ENCODE measurements at regions not wholly inside any gene's neighbourhood (a gene's known extent, or its start where the extent isn't known, plus 50 kb on each side); places are given as distances from the start of the nearest gene placed in this dataset.

DNA sequence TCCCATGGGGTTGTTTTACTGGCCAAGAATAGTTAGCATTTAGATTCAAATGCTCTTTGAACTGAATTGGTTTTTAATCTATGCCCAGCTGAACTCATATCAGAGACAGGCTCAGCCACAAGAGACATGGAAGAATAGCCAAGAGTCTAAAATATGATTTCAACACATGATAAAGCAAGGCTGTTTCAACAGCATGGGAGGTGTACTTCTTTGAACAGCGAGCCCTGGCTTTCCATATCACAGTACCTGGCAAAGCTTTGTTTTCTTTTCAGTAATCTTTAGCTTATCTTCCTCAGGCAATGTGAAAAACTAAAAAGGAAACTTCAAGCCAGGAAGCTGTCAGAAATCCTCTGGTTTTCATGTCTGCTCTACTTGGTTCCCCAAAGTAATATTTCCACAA lies 413.6 kb upstream of the ADAMTS9 start:
- Histone ChIP-seq H3K4me3 (ENCODE audit: low read length in 2 of 2) (no peak overlapping the region), H3K27me3 (ENCODE audit: control insufficient read depth in 2 of 2, insufficient read depth in 2 of 2, low read length in 2 of 2) (no peaks in the 10 kb centered on the region), H3K9ac (ENCODE audit: low read depth in 1 of 2, low read length in 2 of 2) (no peak overlapping the region), H3K36me3 (ENCODE audit: control insufficient read depth in 2 of 2, insufficient read depth in 2 of 2, low read length in 2 of 2) (no peaks in the 10 kb centered on the region), H3K27ac (ENCODE audit: low read depth in 2 of 2, low read length in 2 of 2) (no peak overlapping the region), H3K4me1 (ENCODE audit: control insufficient read depth in 2 of 2, insufficient read depth in 2 of 2, low read length in 2 of 2) (no peaks in the 10 kb centered on the region), H3K9me3 (ENCODE audit: control insufficient read depth in 2 of 2, low read length in 2 of 2) (no peaks in the 10 kb centered on the region)

DNA sequence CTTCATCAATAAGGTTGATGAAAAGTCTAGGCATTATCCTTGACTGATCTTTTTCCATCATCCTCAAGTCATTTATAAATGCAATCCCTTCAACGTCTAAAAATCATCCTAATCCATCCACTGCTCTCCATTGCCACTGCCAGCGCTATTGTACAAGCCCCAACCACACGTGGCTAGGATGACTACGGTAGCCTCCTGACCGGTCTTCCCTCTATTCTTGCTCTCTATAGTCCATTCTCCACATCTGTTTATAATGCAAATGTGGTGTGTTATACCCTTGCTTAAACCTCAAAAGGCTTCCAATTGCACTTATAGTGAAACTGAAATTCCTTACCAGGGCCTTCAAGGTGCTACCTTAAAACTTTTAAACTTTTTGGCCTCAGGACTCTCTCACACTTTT lies 410.6 kb upstream of the ADAMTS9 start:
- Histone ChIP-seq H3K4me3 (ENCODE audit: low read length in 2 of 2) (no peak overlapping the region), H3K9ac (ENCODE audit: low read depth in 1 of 2, low read length in 2 of 2) (no peak overlapping the region), H3K36me3 (ENCODE audit: control insufficient read depth in 2 of 2, insufficient read depth in 2 of 2, low read length in 2 of 2) (no peaks in the 10 kb centered on the region), H3K9me3 (ENCODE audit: control insufficient read depth in 2 of 2, low read length in 2 of 2) (no peaks in the 10 kb centered on the region), H3K27me3 (ENCODE audit: control insufficient read depth in 2 of 2, insufficient read depth in 2 of 2, low read length in 2 of 2) (no peaks in the 10 kb centered on the region), H3K4me1 (ENCODE audit: control insufficient read depth in 2 of 2, insufficient read depth in 2 of 2, low read length in 2 of 2) (no peaks in the 10 kb centered on the region), H3K27ac (ENCODE audit: low read depth in 2 of 2, low read length in 2 of 2) (no peak overlapping the region)

DNA sequence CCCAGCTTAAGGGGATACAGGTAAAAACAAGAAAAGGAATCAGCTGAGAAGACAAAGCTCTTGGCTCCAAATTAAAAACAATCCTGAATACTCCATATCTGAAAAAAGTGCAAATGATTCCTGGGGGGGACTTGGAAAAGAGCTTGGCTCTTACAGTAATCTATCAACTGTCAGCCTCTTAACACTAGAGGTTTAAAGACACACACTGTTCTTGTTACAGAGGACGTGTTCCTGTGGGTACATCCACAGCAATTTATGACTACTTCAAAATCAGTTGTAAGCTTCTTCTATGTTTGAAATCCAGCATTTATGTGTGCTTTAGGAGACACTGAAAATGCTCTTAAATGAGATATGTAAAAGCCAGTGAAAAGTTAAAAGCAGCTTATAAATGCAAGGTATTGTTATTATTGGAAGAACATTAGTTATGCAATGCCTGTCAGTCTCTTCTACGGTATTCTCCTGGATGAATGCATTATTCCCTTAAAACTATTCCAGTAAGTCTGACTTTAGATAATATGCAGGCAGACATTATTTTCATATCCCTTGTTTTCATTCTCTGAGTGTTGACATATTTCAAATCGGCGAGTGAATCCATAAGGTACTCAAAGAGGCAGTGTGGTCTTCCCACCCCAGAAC lies 408.4 kb upstream of the ADAMTS9 start:
- Histone ChIP-seq H3K27me3 (ENCODE audit: control insufficient read depth in 2 of 2, insufficient read depth in 2 of 2, low read length in 2 of 2) (no peaks in the 10 kb centered on the region), H3K27ac (ENCODE audit: low read depth in 2 of 2, low read length in 2 of 2) (no peak overlapping the region), H3K9me3 (ENCODE audit: control insufficient read depth in 2 of 2, low read length in 2 of 2) (no peaks in the 10 kb centered on the region), H3K9ac (ENCODE audit: low read depth in 1 of 2, low read length in 2 of 2) (no peak overlapping the region), H3K4me1 (ENCODE audit: control insufficient read depth in 2 of 2, insufficient read depth in 2 of 2, low read length in 2 of 2) (no peaks in the 10 kb centered on the region), H3K36me3 (ENCODE audit: control insufficient read depth in 2 of 2, insufficient read depth in 2 of 2, low read length in 2 of 2) (no peaks in the 10 kb centered on the region), H3K4me3 (ENCODE audit: low read length in 2 of 2) (no peak overlapping the region)

DNA sequence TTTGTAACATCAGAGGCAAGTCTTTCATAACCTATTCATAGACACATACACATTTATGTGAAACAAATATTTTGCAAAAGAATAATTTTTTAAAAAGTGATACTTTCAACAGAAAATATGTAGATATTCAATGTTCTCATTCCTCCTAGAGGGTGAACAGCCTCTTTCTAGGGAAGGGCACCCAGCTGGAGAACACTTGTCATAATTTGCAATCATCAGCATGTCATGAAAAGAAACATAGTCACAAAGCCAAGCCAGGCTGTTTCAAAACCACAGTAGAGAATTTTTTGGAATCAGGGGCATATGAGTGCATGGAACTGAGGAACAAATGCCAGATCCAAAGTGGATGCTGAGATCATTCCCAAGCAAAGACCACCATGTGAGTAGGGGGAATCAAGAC lies 406.9 kb upstream of the ADAMTS9 start:
- no peak overlapping the region for H3K9ac ChIP-seq (ENCODE audit: low read depth in 1 of 2, low read length in 2 of 2)
- no peak overlapping the region for H3K27ac ChIP-seq (ENCODE audit: low read depth in 2 of 2, low read length in 2 of 2)
- no peaks in the 10 kb centered on the region for H3K9me3 ChIP-seq (ENCODE audit: control insufficient read depth in 2 of 2, low read length in 2 of 2)
- no peaks in the 10 kb centered on the region for H3K4me1 ChIP-seq (ENCODE audit: control insufficient read depth in 2 of 2, insufficient read depth in 2 of 2, low read length in 2 of 2)
- H3K4me3 ChIP-seq (ENCODE audit: low read length in 2 of 2): no peak overlapping the region
- no peaks in the 10 kb centered on the region for H3K36me3 ChIP-seq (ENCODE audit: control insufficient read depth in 2 of 2, insufficient read depth in 2 of 2, low read length in 2 of 2)
- no peaks in the 10 kb centered on the region for H3K27me3 ChIP-seq (ENCODE audit: control insufficient read depth in 2 of 2, insufficient read depth in 2 of 2, low read length in 2 of 2)

DNA sequence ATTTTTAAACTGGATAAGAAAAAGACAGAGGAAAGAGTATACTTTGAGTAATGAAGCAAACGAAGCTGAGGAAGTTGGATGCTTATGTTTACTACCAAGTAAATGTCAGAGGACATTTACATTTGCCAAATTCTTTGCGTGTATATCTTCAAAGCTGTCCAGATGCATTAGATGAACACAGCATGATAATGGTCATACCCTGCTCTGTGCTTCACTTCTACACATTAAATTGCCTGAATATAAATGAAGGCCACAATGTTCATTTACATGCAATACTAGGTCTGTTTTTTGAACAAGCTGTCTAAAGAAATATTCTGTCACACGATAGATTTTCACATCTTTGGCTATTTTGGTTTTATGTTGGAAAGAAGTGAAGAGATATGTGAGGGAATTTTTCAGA lies 405.8 kb upstream of the ADAMTS9 start:
- Histone ChIP-seq H3K27me3 (ENCODE audit: control insufficient read depth in 2 of 2, insufficient read depth in 2 of 2, low read length in 2 of 2) (no peaks in the 10 kb centered on the region), H3K27ac (ENCODE audit: low read depth in 2 of 2, low read length in 2 of 2) (no peak overlapping the region), H3K36me3 (ENCODE audit: control insufficient read depth in 2 of 2, insufficient read depth in 2 of 2, low read length in 2 of 2) (no peaks in the 10 kb centered on the region), H3K4me1 (ENCODE audit: control insufficient read depth in 2 of 2, insufficient read depth in 2 of 2, low read length in 2 of 2) (no peaks in the 10 kb centered on the region), H3K9me3 (ENCODE audit: control insufficient read depth in 2 of 2, low read length in 2 of 2) (no peaks in the 10 kb centered on the region), H3K4me3 (ENCODE audit: low read length in 2 of 2) (no peak overlapping the region), H3K9ac (ENCODE audit: low read depth in 1 of 2, low read length in 2 of 2) (no peak overlapping the region)

DNA sequence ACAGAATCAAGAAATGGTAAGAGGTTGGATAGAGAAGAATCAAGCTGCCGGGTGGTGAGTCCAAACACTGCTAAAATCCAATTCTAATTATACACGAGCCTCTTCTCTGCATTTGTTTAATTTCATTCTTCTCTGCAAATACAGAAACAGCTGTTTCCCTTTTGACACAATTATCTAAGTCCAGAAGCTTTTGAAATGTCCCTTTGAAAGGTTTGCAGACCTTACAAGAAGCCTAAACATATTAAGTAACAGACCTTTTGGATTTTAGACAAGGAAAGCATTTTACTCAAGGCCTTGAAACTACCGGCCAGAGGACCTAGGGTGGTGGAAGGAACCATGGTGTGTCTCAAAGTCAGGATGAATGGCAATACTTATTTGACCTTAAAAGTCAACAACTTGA lies 403.8 kb upstream of the ADAMTS9 start:
- H3K9me3 ChIP-seq (ENCODE audit: control insufficient read depth in 2 of 2, low read length in 2 of 2): no peaks in the 10 kb centered on the region
- no peak overlapping the region for H3K4me3 ChIP-seq (ENCODE audit: low read length in 2 of 2)
- no peaks in the 10 kb centered on the region for H3K36me3 ChIP-seq (ENCODE audit: control insufficient read depth in 2 of 2, insufficient read depth in 2 of 2, low read length in 2 of 2)
- no peaks in the 10 kb centered on the region for H3K27me3 ChIP-seq (ENCODE audit: control insufficient read depth in 2 of 2, insufficient read depth in 2 of 2, low read length in 2 of 2)
- no peak overlapping the region for H3K9ac ChIP-seq (ENCODE audit: low read depth in 1 of 2, low read length in 2 of 2)
- H3K4me1 ChIP-seq (ENCODE audit: control insufficient read depth in 2 of 2, insufficient read depth in 2 of 2, low read length in 2 of 2): no peaks in the 10 kb centered on the region
- no peak overlapping the region for H3K27ac ChIP-seq (ENCODE audit: low read depth in 2 of 2, low read length in 2 of 2)

DNA sequence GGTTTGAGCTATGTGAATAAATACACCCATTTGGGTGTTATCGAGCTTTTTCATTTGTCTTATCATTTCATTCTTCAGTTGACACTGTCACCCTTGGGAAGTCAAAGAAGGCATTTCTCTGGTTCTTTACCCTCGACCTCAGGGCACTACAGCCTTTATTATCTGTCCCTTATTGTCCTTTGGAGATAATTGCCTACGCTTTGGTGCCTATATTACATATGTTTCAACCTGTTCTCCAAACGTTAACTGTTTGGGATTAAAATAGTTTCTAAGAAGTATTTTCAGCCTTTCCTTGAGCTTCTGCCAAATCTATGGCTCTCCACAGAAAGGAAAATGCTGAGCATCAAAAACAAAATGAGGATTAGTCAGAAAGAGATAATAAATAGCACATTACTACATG lies 395.4 kb upstream of the ADAMTS9 start:
- no peaks in the 10 kb centered on the region for H3K36me3 ChIP-seq (ENCODE audit: control insufficient read depth in 2 of 2, insufficient read depth in 2 of 2, low read length in 2 of 2)
- no peak overlapping the region for H3K9ac ChIP-seq (ENCODE audit: low read depth in 1 of 2, low read length in 2 of 2)
- no peak overlapping the region for H3K27ac ChIP-seq (ENCODE audit: low read depth in 2 of 2, low read length in 2 of 2)
- H3K4me1 ChIP-seq (ENCODE audit: control insufficient read depth in 2 of 2, insufficient read depth in 2 of 2, low read length in 2 of 2): no peaks in the 10 kb centered on the region
- H3K27me3 ChIP-seq (ENCODE audit: control insufficient read depth in 2 of 2, insufficient read depth in 2 of 2, low read length in 2 of 2): no peaks in the 10 kb centered on the region
- no peaks in the 10 kb centered on the region for H3K9me3 ChIP-seq (ENCODE audit: control insufficient read depth in 2 of 2, low read length in 2 of 2)
- no peak overlapping the region for H3K4me3 ChIP-seq (ENCODE audit: low read length in 2 of 2)

DNA sequence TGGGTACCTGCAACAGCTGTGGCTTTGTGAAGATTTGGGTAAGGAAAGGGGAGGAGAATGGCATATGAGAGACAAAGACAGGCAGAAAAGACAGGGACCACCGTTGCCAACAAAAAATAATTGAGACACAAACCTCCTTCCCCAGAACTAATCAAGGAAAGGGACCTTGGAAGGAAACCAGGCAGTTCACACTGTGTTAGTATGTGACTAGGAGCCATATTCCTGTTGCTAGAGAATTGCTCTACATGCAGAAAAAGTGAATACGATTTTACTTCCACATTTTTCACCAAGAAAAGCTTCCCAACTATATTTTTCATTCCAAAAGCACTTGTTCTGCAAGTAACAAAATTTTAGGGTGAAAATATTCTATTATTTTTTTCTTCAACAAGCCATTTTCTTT lies 393.7 kb upstream of the ADAMTS9 start:
- Histone ChIP-seq H3K9ac (ENCODE audit: low read depth in 1 of 2, low read length in 2 of 2) (no peak overlapping the region), H3K4me3 (ENCODE audit: low read length in 2 of 2) (no peak overlapping the region), H3K27me3 (ENCODE audit: control insufficient read depth in 2 of 2, insufficient read depth in 2 of 2, low read length in 2 of 2) (no peaks in the 10 kb centered on the region), H3K4me1 (ENCODE audit: control insufficient read depth in 2 of 2, insufficient read depth in 2 of 2, low read length in 2 of 2) (no peaks in the 10 kb centered on the region), H3K27ac (ENCODE audit: low read depth in 2 of 2, low read length in 2 of 2) (no peak overlapping the region), H3K9me3 (ENCODE audit: control insufficient read depth in 2 of 2, low read length in 2 of 2) (no peaks in the 10 kb centered on the region), H3K36me3 (ENCODE audit: control insufficient read depth in 2 of 2, insufficient read depth in 2 of 2, low read length in 2 of 2) (no peaks in the 10 kb centered on the region)

DNA sequence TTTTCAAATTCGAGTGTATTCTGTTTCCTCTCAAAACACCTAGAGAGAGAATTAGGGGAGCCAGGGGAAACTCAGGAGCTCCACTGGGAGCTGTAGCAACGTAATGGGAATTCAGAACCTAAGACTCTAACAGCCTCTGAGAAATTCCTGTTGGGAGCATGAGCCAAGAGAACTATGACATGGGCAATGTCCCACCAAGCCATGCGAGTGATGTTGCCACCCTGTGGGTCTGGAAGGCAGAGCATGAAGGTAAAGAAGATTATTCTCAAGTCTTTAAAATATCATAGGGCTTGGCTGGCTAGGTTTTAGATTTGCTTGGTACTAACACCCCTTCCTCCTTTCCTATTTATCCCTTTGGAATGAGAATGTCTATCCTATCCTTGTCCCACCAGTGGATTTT lies 392.6 kb upstream of the ADAMTS9 start:
- no peak overlapping the region for H3K9ac ChIP-seq (ENCODE audit: low read depth in 1 of 2, low read length in 2 of 2)
- no peaks in the 10 kb centered on the region for H3K27me3 ChIP-seq (ENCODE audit: control insufficient read depth in 2 of 2, insufficient read depth in 2 of 2, low read length in 2 of 2)
- H3K4me1 ChIP-seq (ENCODE audit: control insufficient read depth in 2 of 2, insufficient read depth in 2 of 2, low read length in 2 of 2): no peaks in the 10 kb centered on the region
- no peak overlapping the region for H3K4me3 ChIP-seq (ENCODE audit: low read length in 2 of 2)
- no peak overlapping the region for H3K27ac ChIP-seq (ENCODE audit: low read depth in 2 of 2, low read length in 2 of 2)
- no peaks in the 10 kb centered on the region for H3K36me3 ChIP-seq (ENCODE audit: control insufficient read depth in 2 of 2, insufficient read depth in 2 of 2, low read length in 2 of 2)
- H3K9me3 ChIP-seq (ENCODE audit: control insufficient read depth in 2 of 2, low read length in 2 of 2): no peaks in the 10 kb centered on the region

DNA sequence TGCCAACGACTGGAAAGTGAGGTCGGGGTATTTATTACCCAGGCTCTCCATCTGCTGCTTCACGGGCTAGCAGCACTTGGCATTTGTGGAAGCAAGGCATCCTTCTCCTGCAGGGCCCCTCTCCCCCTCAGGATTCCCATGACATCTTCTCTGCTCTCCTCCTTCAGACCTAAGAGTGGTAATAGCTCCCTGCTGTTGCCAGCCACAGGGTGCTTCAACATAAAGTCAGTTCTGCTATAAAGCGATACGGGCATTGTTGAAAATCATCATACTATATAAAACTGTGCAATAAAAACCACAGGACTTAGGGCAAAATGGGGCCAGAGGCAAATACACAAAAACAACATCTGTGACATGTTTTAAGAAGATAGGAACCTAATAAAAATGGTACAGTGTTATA lies 391.8 kb upstream of the ADAMTS9 start:
- H3K9me3 ChIP-seq (ENCODE audit: control insufficient read depth in 2 of 2, low read length in 2 of 2): no peaks in the 10 kb centered on the region
- H3K36me3 ChIP-seq (ENCODE audit: control insufficient read depth in 2 of 2, insufficient read depth in 2 of 2, low read length in 2 of 2): no peaks in the 10 kb centered on the region
- H3K9ac ChIP-seq (ENCODE audit: low read depth in 1 of 2, low read length in 2 of 2): no peak overlapping the region
- no peak overlapping the region for H3K27ac ChIP-seq (ENCODE audit: low read depth in 2 of 2, low read length in 2 of 2)
- H3K4me3 ChIP-seq (ENCODE audit: low read length in 2 of 2): no peak overlapping the region
- H3K27me3 ChIP-seq (ENCODE audit: control insufficient read depth in 2 of 2, insufficient read depth in 2 of 2, low read length in 2 of 2): no peaks in the 10 kb centered on the region
- no peaks in the 10 kb centered on the region for H3K4me1 ChIP-seq (ENCODE audit: control insufficient read depth in 2 of 2, insufficient read depth in 2 of 2, low read length in 2 of 2)

DNA sequence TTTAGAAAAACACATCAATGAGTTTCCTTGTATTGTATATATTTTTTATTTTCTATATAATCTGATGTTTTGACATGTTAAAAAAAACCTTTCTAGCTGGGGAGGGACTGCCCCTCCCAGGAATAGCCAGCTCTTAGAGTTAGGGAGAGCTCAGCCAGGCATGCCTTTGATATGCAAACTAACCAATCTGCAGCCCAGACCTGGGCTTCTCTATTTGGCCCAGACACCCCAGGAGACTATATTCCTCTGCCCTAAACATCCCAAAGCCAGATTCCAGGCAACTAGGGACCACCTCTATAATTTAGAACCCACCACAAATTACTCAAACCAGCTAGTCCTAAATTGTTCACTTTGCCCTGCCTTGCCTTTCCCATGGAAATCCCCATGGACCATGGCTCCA lies 390.9 kb upstream of the ADAMTS9 start:
- no peaks in the 10 kb centered on the region for H3K9me3 ChIP-seq (ENCODE audit: control insufficient read depth in 2 of 2, low read length in 2 of 2)
- H3K36me3 ChIP-seq (ENCODE audit: control insufficient read depth in 2 of 2, insufficient read depth in 2 of 2, low read length in 2 of 2): no peaks in the 10 kb centered on the region
- H3K4me1 ChIP-seq (ENCODE audit: control insufficient read depth in 2 of 2, insufficient read depth in 2 of 2, low read length in 2 of 2): no peaks in the 10 kb centered on the region
- H3K4me3 ChIP-seq (ENCODE audit: low read length in 2 of 2): no peak overlapping the region
- no peak overlapping the region for H3K27ac ChIP-seq (ENCODE audit: low read depth in 2 of 2, low read length in 2 of 2)
- H3K9ac ChIP-seq (ENCODE audit: low read depth in 1 of 2, low read length in 2 of 2): no peak overlapping the region
- H3K27me3 ChIP-seq (ENCODE audit: control insufficient read depth in 2 of 2, insufficient read depth in 2 of 2, low read length in 2 of 2): no peaks in the 10 kb centered on the region
